SK-N-SH (cell line): ENCODE measurements at regions not wholly inside any gene's neighbourhood (a gene's known extent, or its start where the extent isn't known, plus 50 kb on each side); places are given as distances from the start of the nearest gene placed in this dataset.

ENCODE experiments used
- CTCF ChIA-PET: fragments of 300-600, 350-600 bp; formaldehyde crosslinking; extraction: SDS; loops from one replicate; lab custom pipeline; 2021; lab: Yijun Ruan, JAX
- POLR2A ChIA-PET: fragments of 350-600 bp; sonication (Branson Sonifier 250); formaldehyde crosslinking; extraction: SDS; loops from one replicate; lab custom pipeline; 2020; ENCODE audit warnings: antibody characterized with exemption, inconsistent platforms; lab: Yijun Ruan, JAX
- DNase-seq: peaks from one replicate; pipeline ENCODE4 v3.0.0; 2012
- H2AFZ ChIP-seq: fragments of 200-600 bp; sonication (generic); 2 replicates; pipeline ENCODE4 v1.8.1; 2016; ENCODE audit warnings: antibody characterized with exemption, mild to moderate bottlenecking, low read depth
- H3F3A ChIP-seq: fragments of 200-600 bp; sonication (generic); replicated peaks from 2 replicates; pipeline ENCODE3; 2016; ENCODE audit warnings: antibody characterized with exemption, mild to moderate bottlenecking; ENCODE audit not compliant: insufficient read depth
- H3K27ac ChIP-seq, 2 experiments: fragments of 200-500 bp in 1 of 2; fragments of 200-600 bp in 1 of 2; sonication (Bioruptor generic) in 1 of 2; sonication (generic), shearing (Covaris generic) in 1 of 2; 2 replicates each; pipeline versions ENCODE4 v1.5.1 to v1.6.1; 2014 to 2016; ENCODE audit warnings: low read depth in 2 of 2, inconsistent platforms in 1 of 2, low read length in 1 of 2, mild to moderate bottlenecking in 1 of 2, mixed read lengths in 1 of 2
- H3K27me3 ChIP-seq: fragments of 200-600 bp; sonication (generic), shearing (Covaris generic); 2 replicates; pipeline ENCODE4 v1.6.1; 2016; ENCODE audit warnings: mixed run types; ENCODE audit not compliant: insufficient read depth
- H3K36me3 ChIP-seq, 2 experiments: fragments of 200-500 bp in 1 of 2; fragments of 200-600 bp in 1 of 2; sonication (Bioruptor generic) in 1 of 2; sonication (generic) in 1 of 2; replicated peaks in 1 of 2; 2 replicates each; pipeline versions ENCODE3 to v1.5.1; 2014 to 2016; ENCODE audit warnings: low read length in 1 of 2, mild to moderate bottlenecking in 1 of 2; ENCODE audit not compliant: insufficient read depth in 2 of 2, control insufficient read depth in 1 of 2
- H3K4me1 ChIP-seq, 2 experiments: fragments of 200-500 bp in 1 of 2; fragments of 200-600 bp in 1 of 2; sonication (Bioruptor generic) in 1 of 2; sonication (generic), shearing (Covaris generic) in 1 of 2; 2 replicates each; pipeline versions ENCODE4 v1.5.1 to v1.6.1; 2014 to 2016; ENCODE audit warnings: low read depth in 1 of 2, low read length in 1 of 2, mixed run types in 1 of 2; ENCODE audit not compliant: insufficient read depth in 2 of 2, control insufficient read depth in 1 of 2
- H3K4me2 ChIP-seq: fragments of 200-600 bp; sonication (generic), shearing (Covaris generic); 2 replicates; pipeline ENCODE4 v1.6.1; 2017; ENCODE audit warnings: mixed run types
- H3K4me3 ChIP-seq, 2 experiments: fragments of 200-500 bp in 1 of 2; fragments of 200-600 bp in 1 of 2; sonication (Bioruptor generic) in 1 of 2; sonication (generic), shearing (Covaris generic) in 1 of 2; 2 replicates each; pipeline versions ENCODE4 v1.5.1 to v1.8.1; 2014 to 2016; ENCODE audit warnings: low read depth in 2 of 2, inconsistent platforms in 1 of 2, low read length in 1 of 2, mild to moderate bottlenecking in 1 of 2, mixed read lengths in 1 of 2, moderate library complexity in 1 of 2
- H3K79me2 ChIP-seq: fragments of 200-600 bp; sonication (generic); 2 replicates; pipeline ENCODE4 v1.8.1; 2017; ENCODE audit warnings: mild to moderate bottlenecking; ENCODE audit not compliant: insufficient read depth
- H3K9ac ChIP-seq: fragments of 200-600 bp; sonication (generic); 2 replicates; pipeline ENCODE4 v1.6.1; 2017; ENCODE audit warnings: mixed run types
- H3K9me2 ChIP-seq: fragments of 200-600 bp; sonication (generic); 2 replicates; pipeline ENCODE4 v1.6.1; 2017; ENCODE audit warnings: mixed run types
- H3K9me3 ChIP-seq: fragments of 200-600 bp; sonication (generic); 2 replicates; pipeline ENCODE4 v1.6.1; 2017; ENCODE audit warnings: mixed run types, mild to moderate bottlenecking, moderate library complexity
- H4K20me1 ChIP-seq: fragments of 200-600 bp; sonication (generic); 2 replicates; pipeline ENCODE4 v1.6.1; 2017; ENCODE audit warnings: mild to moderate bottlenecking, mixed run types; ENCODE audit not compliant: insufficient read depth
- FOSL2 ChIP-seq: IDR thresholded peaks from 2 replicates; pipeline ENCODE4 v1.4.0; 2012; ENCODE audit warnings: low read depth, mild to moderate bottlenecking, moderate library complexity, borderline replicate concordance
- MEF2A ChIP-seq: IDR thresholded peaks from 2 replicates; pipeline ENCODE4 v1.4.0; 2012; ENCODE audit warnings: low read depth, borderline replicate concordance
- NFIC ChIP-seq: IDR thresholded peaks from 2 replicates; pipeline ENCODE4 v1.4.0; 2012; ENCODE audit warnings: borderline replicate concordance
- RFX5 ChIP-seq: IDR thresholded peaks from 2 replicates; pipeline ENCODE4 v1.6.1; 2012; ENCODE audit warnings: mild to moderate bottlenecking, improper control_type of control experiment, low read length
- USF2 ChIP-seq: fragments of 150-350 bp; IDR thresholded peaks from 2 replicates; pipeline ENCODE4 v1.6.1; 2017; ENCODE audit warnings: antibody characterized with exemption, low read length, low read depth, borderline replicate concordance
- WGBS: methylation state at CpG from one replicate; pipeline ENCODE4 v1.1.6; 2017; ENCODE audit warnings: low lambda C conversion rate; 5-methylcytosine and 5-hydroxymethylcytosine counted together
- TF ChIP-seq, protein P1 (sequence below): IDR thresholded peaks from 2 replicates; pipeline ENCODE4 v1.4.0; 2012; ENCODE audit warnings: low read depth, borderline replicate concordance
- TF ChIP-seq, protein P2 (sequence below): fragments of 200-600 bp; sonication (generic); IDR thresholded peaks from 2 replicates; pipeline ENCODE4 v1.6.1; 2017; ENCODE audit warnings: antibody characterized with exemption, mild to moderate bottlenecking, moderate library complexity
- TF ChIP-seq, protein P3 (sequence below): IDR thresholded peaks from 2 replicates; pipeline ENCODE4 v1.6.1; 2012; ENCODE audit warnings: mild to moderate bottlenecking, low read depth, low read length, moderate library complexity
- TF ChIP-seq, protein P4 (sequence below): IDR thresholded peaks from 2 replicates; pipeline ENCODE4 v1.4.0; 2012; ENCODE audit warnings: low read depth

DNA sequence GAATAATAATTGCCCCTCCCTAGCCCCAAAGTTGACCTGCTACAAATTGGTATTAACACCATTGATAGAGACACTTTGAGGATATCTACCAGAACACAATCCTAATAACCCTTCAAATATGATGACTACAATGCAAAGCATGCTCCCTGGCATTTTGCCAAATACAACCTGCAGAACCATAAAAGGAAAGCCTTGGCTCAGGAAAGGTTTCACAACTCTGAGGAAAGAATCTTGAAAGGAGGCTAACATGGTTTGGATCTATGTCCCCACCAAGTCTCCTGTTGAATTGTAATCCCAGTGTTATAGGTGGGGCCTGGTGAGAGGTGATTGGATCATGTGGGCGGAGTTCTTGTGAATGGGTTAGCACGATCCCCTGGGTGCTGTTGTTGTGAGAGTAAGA lies 140.4 kb upstream of the ARHGAP42 start:
- no peak for DNase-seq
- 13% methylated on average over 2 of the region's 2 CpGs for WGBS
- 0 out of 2 replicates have a peak, but pooled peaks have one; percentile 19 for TF ChIP-seq NFIC
- TF ChIP-seq MEF2A = no peak
- Histone ChIP-seq H3K9me2 (no peaks in the 10 kb centered on the region), H3K4me2 (no peak overlapping the region), H3K27ac (no peak overlapping the region), H3K36me3 (no peaks in the 10 kb centered on the region), H3K9ac (no peak overlapping the region), H3K9me3 (no peaks in the 10 kb centered on the region), H3K4me1 (no peaks in the 10 kb centered on the region), H3F3A (no peaks in the 10 kb centered on the region), H2AFZ (no peak overlapping the region), H3K4me3 (no peak overlapping the region), H3K79me2 (no peaks in the 10 kb centered on the region), H3K27me3 (no peaks in the 10 kb centered on the region), H4K20me1 (no peaks in the 10 kb centered on the region)
- CTCF ChIA-PET = interaction anchor here (1.7 kb wide), 1 partner anchor 30 kb away, joined by 3 read pairs; no protein-coding TSS in a partner anchor
- POLR2A ChIA-PET = no interaction called here

DNA sequence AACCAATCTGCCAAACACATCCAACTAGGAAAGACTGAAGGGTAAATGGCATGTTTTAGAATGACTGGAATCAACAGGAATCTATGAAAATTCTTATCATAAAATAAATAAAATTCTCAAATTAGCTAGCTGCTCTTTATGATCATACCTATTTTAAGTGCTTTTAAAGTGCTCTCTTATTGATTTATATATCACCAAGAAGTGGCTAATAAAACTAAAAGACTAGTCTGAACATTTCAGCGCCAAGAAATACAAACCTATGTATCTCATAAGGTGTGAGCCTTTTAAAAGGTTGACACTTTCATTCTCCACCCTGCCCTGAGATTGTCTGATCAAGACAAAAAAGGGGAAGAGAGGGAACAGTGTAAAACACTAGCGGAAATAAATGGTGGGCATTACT lies 136.8 kb upstream of the ARHGAP42 start:
- Histone ChIP-seq H3F3A (no peaks in the 10 kb centered on the region), H4K20me1 (no peaks in the 10 kb centered on the region), H2AFZ (no peak overlapping the region), H3K27me3 (peaks cover 13% of the 10 kb centered on the region), H3K27ac (no peak overlapping the region), H3K4me2 (no peak overlapping the region), H3K4me1 (no peaks in the 10 kb centered on the region), H3K9ac (no peak overlapping the region), H3K79me2 (no peaks in the 10 kb centered on the region), H3K9me2 (no peaks in the 10 kb centered on the region), H3K36me3 (no peaks in the 10 kb centered on the region), H3K4me3 (no peak overlapping the region), H3K9me3 (no peaks in the 10 kb centered on the region)
- ChIA-PET CTCF (no interaction called here), POLR2A (no interaction called here)
- 21% methylated on average over 2 of the region's 2 CpGs for WGBS
- DNase-seq = no peak
- TF ChIP-seq, protein P1, sequence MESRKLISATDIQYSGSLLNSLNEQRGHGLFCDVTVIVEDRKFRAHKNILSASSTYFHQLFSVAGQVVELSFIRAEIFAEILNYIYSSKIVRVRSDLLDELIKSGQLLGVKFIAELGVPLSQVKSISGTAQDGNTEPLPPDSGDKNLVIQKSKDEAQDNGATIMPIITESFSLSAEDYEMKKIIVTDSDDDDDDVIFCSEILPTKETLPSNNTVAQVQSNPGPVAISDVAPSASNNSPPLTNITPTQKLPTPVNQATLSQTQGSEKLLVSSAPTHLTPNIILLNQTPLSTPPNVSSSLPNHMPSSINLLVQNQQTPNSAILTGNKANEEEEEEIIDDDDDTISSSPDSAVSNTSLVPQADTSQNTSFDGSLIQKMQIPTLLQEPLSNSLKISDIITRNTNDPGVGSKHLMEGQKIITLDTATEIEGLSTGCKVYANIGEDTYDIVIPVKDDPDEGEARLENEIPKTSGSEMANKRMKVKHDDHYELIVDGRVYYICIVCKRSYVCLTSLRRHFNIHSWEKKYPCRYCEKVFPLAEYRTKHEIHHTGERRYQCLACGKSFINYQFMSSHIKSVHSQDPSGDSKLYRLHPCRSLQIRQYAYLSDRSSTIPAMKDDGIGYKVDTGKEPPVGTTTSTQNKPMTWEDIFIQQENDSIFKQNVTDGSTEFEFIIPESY = no peak
- no peak for TF ChIP-seq NFIC
- TF ChIP-seq, protein P2, sequence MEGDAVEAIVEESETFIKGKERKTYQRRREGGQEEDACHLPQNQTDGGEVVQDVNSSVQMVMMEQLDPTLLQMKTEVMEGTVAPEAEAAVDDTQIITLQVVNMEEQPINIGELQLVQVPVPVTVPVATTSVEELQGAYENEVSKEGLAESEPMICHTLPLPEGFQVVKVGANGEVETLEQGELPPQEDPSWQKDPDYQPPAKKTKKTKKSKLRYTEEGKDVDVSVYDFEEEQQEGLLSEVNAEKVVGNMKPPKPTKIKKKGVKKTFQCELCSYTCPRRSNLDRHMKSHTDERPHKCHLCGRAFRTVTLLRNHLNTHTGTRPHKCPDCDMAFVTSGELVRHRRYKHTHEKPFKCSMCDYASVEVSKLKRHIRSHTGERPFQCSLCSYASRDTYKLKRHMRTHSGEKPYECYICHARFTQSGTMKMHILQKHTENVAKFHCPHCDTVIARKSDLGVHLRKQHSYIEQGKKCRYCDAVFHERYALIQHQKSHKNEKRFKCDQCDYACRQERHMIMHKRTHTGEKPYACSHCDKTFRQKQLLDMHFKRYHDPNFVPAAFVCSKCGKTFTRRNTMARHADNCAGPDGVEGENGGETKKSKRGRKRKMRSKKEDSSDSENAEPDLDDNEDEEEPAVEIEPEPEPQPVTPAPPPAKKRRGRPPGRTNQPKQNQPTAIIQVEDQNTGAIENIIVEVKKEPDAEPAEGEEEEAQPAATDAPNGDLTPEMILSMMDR = no peak
- no peak for TF ChIP-seq MEF2A
- TF ChIP-seq, protein P3, sequence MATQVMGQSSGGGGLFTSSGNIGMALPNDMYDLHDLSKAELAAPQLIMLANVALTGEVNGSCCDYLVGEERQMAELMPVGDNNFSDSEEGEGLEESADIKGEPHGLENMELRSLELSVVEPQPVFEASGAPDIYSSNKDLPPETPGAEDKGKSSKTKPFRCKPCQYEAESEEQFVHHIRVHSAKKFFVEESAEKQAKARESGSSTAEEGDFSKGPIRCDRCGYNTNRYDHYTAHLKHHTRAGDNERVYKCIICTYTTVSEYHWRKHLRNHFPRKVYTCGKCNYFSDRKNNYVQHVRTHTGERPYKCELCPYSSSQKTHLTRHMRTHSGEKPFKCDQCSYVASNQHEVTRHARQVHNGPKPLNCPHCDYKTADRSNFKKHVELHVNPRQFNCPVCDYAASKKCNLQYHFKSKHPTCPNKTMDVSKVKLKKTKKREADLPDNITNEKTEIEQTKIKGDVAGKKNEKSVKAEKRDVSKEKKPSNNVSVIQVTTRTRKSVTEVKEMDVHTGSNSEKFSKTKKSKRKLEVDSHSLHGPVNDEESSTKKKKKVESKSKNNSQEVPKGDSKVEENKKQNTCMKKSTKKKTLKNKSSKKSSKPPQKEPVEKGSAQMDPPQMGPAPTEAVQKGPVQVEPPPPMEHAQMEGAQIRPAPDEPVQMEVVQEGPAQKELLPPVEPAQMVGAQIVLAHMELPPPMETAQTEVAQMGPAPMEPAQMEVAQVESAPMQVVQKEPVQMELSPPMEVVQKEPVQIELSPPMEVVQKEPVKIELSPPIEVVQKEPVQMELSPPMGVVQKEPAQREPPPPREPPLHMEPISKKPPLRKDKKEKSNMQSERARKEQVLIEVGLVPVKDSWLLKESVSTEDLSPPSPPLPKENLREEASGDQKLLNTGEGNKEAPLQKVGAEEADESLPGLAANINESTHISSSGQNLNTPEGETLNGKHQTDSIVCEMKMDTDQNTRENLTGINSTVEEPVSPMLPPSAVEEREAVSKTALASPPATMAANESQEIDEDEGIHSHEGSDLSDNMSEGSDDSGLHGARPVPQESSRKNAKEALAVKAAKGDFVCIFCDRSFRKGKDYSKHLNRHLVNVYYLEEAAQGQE = no peak
- TF ChIP-seq USF2 = no peak
- no peak for TF ChIP-seq FOSL2
- TF ChIP-seq RFX5 = no peak
- TF ChIP-seq, protein P4, sequence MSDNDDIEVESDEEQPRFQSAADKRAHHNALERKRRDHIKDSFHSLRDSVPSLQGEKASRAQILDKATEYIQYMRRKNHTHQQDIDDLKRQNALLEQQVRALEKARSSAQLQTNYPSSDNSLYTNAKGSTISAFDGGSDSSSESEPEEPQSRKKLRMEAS = no peak
